ENCODE measurements at regions not wholly inside any gene's neighbourhood (a gene's known extent, or its start where the extent isn't known, plus 50 kb on each side); places are given as distances from the start of the nearest gene placed in this dataset.

GRCh38 chrX:39871648-39872047 is 226.1 kb downstream of the BCOR start:
- TF ChIP-seq CTCF (IDR thresholded peaks at IDR 0.05) = no peak

GRCh38 chrX:39873117-39873516 is 224.6 kb downstream of the BCOR start:
- intact Hi-C loops (cut with DNase I) = no loop called here
- Histone ChIP-seq H3K36me3 (no peaks in the 10 kb centered on the region), H3K27me3 (ENCODE audit: low read depth) (no peaks in the 10 kb centered on the region), H3K4me3 (no peak overlapping the region), H3K27ac (no peak overlapping the region), H3K9me3 (no peaks in the 10 kb centered on the region), H3K4me1 (no peaks in the 10 kb centered on the region)
- ATAC-seq (no peak), DNase-seq (no peak)
- TF ChIP-seq CTCF (IDR thresholded peaks at IDR 0.05) = no peak

More at GRCh38 chrX:39871648-39872047, 226.1 kb downstream of the BCOR start:
- intact Hi-C loops (cut with DNase I) = no loop called here
- Histone ChIP-seq H3K4me1 (no peaks in the 10 kb centered on the region), H3K9me3 (no peaks in the 10 kb centered on the region), H3K27ac (no peak overlapping the region), H3K4me3 (no peak overlapping the region), H3K27me3 (ENCODE audit: low read depth) (no peaks in the 10 kb centered on the region), H3K36me3 (no peaks in the 10 kb centered on the region)
- no peak for ATAC-seq
- DNase-seq = no peak

- no peak for ATAC-seq
- Histone ChIP-seq H3K4me3 (no peak overlapping the region), H3K4me1 (no peaks in the 10 kb centered on the region), H3K27me3 (ENCODE audit: low read depth) (no peaks in the 10 kb centered on the region), H3K36me3 (no peaks in the 10 kb centered on the region), H3K27ac (no peak overlapping the region), H3K9me3 (no peaks in the 10 kb centered on the region)
- intact Hi-C loops (cut with DNase I) = no loop called here
- TF ChIP-seq CTCF (IDR thresholded peaks at IDR 0.05) = no peak
- no peak for DNase-seq
These were observed 223.4 kb downstream of the BCOR start for GRCh38 chrX:39874202-39874816.

GRCh38 chrX:39875834-39876628 is 221.7 kb downstream of the BCOR start:
- no peak for TF ChIP-seq CTCF (IDR thresholded peaks at IDR 0.05)

GRCh38 chrX:39877905-39878304 is 219.9 kb downstream of the BCOR start:
- intact Hi-C loops (cut with DNase I) = no loop called here
- DNase-seq (no peak), ATAC-seq (no peak)
- Histone ChIP-seq H3K4me3 (no peak overlapping the region), H3K9me3 (no peaks in the 10 kb centered on the region), H3K4me1 (no peaks in the 10 kb centered on the region), H3K27me3 (ENCODE audit: low read depth) (no peaks in the 10 kb centered on the region), H3K27ac (no peak overlapping the region), H3K36me3 (no peaks in the 10 kb centered on the region)
- no peak for TF ChIP-seq CTCF (IDR thresholded peaks at IDR 0.05)

More at GRCh38 chrX:39875834-39876628, 221.7 kb downstream of the BCOR start:
- Histone ChIP-seq H3K4me3 (no peak overlapping the region), H3K27ac (no peak overlapping the region), H3K27me3 (ENCODE audit: low read depth) (no peaks in the 10 kb centered on the region), H3K9me3 (no peaks in the 10 kb centered on the region), H3K4me1 (no peaks in the 10 kb centered on the region), H3K36me3 (no peaks in the 10 kb centered on the region)
- DNase-seq (no peak), ATAC-seq (no peak)
- intact Hi-C loops (cut with DNase I) = no loop called here

Data from lower lobe of right lung (tissue), 2 donors.